A673 (cell line): ENCODE measurements at regions not wholly inside any gene's neighbourhood (a gene's known extent, or its start where the extent isn't known, plus 50 kb on each side); places are given as distances from the start of the nearest gene placed in this dataset.

Source experiments
- BruUV-seq: library from RNA; stranded (reverse); fragments of 400-500 nt; replicated peaks from 2 replicates; lab custom pipeline; 2021; lab: Mats Ljungman, UMichigan
- CTCF ChIA-PET: fragments of 300-600 bp; sonication (Branson Sonifier 250); formaldehyde crosslinking; loops from one replicate; lab custom pipeline; 2022; ENCODE audit warnings: antibody characterized with exemption; lab: Charles Lee
- POLR2A ChIA-PET: fragments of 300-600 bp; sonication (Branson Sonifier 250); formaldehyde crosslinking; loops from one replicate; lab custom pipeline; 2022; ENCODE audit warnings: antibody characterized with exemption; ENCODE audit not compliant: low non-redundant PET; lab: Charles Lee
- DNase-seq: peaks from one replicate; pipeline ENCODE4 v3.0.0-alpha.2; 2015; ENCODE audit warnings: low spot score
- H3K27ac ChIP-seq: fragments of 200-600 bp; sonication (generic); 2 replicates; pipeline ENCODE4 v1.5.1; 2016; ENCODE audit warnings: mixed run types, low read depth, mild to moderate bottlenecking, mixed read lengths, antibody characterized with exemption, low read length; ENCODE audit not compliant: poor library complexity, severe bottlenecking
- H3K27me3 ChIP-seq: fragments of 200-600 bp; sonication (generic); replicated peaks from 2 replicates; pipeline ENCODE4 v1.6.1; 2017; ENCODE audit warnings: mixed run types, low read depth, mild to moderate bottlenecking, mixed read lengths, antibody characterized with exemption, low read length; ENCODE audit not compliant: insufficient read depth, poor library complexity
- H3K36me3 ChIP-seq: fragments of 200-600 bp; sonication (generic); 2 replicates; pipeline ENCODE4 v1.6.1; 2016; ENCODE audit warnings: mixed run types, mild to moderate bottlenecking, mixed read lengths, antibody characterized with exemption, low read length; ENCODE audit not compliant: insufficient read depth, poor library complexity, severe bottlenecking
- H3K4me1 ChIP-seq: fragments of 200-600 bp; sonication (generic); 2 replicates; pipeline ENCODE4 v1.6.1; 2017; ENCODE audit warnings: mixed run types, mild to moderate bottlenecking, mixed read lengths, antibody characterized with exemption, low read length; ENCODE audit not compliant: insufficient read depth, poor library complexity, severe bottlenecking
- H3K4me3 ChIP-seq: fragments of 200-600 bp; sonication (generic); 2 replicates; pipeline ENCODE4 v1.5.1; 2016; ENCODE audit warnings: low read depth, mixed run types, mild to moderate bottlenecking, mixed read lengths, low read length; ENCODE audit not compliant: poor library complexity, severe bottlenecking
- H3K9me3 ChIP-seq: fragments of 200-600 bp; sonication (generic); 2 replicates; pipeline ENCODE4 v1.6.1; 2016; ENCODE audit warnings: mixed run types, low read depth, mild to moderate bottlenecking, mixed read lengths, antibody characterized with exemption, low read length; ENCODE audit not compliant: poor library complexity, severe bottlenecking
- EZH2 ChIP-seq: fragments of 200-600 bp; sonication (generic); IDR thresholded peaks from 2 replicates; pipeline ENCODE4 v1.6.1; 2017; ENCODE audit warnings: borderline replicate concordance, low read depth, mild to moderate bottlenecking, mixed read lengths, antibody characterized with exemption, low read length; ENCODE audit not compliant: poor library complexity, severe bottlenecking
- intact Hi-C: fragments of 100-400 bp; cut with micrococcal nuclease; formaldehyde crosslinking; loops from one replicate; pipeline ENCODE4 v1.10.0; 2022; ENCODE audit not compliant: unreplicated experiment
- TF ChIP-seq, protein P1 (sequence below): fragments of 300-800, 200-600 bp; sonication (generic); conservative IDR thresholded peaks from 2 replicates; pipeline ENCODE4 v1.5.1; 2017; ENCODE audit warnings: low read depth, mild to moderate bottlenecking, antibody characterized with exemption, low read length, moderate library complexity, mixed read lengths

DNA sequence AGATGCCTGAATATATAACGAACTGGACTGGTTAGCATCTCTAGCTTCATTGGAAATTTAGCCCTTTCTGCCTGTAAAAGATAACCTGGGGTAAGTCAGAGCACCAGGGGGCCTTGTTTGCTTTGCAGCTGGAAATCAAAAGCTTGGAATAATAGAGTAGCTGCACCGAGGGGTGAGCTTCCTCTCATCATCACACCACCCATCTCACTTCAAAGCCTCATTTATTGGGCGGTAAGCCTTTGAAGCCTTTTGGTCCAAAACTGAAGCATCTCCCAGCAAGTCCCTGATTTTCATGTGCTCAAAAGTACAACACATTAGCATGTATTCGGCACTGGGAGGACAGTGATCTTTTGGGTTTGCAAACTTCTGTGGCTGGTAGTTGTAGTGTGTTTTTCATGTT is 405.1 kb downstream of the FOXO1 start:
- CTCF ChIA-PET = no interaction called here
- BruUV-seq = no TSS peak
- no peak overlapping the region for H3K4me3 ChIP-seq
- POLR2A ChIA-PET = no interaction called here
- no peaks in the 10 kb centered on the region for H3K9me3 ChIP-seq
- H3K27me3 ChIP-seq = peaks cover 35% of the 10 kb centered on the region
- TF ChIP-seq, protein P1, sequence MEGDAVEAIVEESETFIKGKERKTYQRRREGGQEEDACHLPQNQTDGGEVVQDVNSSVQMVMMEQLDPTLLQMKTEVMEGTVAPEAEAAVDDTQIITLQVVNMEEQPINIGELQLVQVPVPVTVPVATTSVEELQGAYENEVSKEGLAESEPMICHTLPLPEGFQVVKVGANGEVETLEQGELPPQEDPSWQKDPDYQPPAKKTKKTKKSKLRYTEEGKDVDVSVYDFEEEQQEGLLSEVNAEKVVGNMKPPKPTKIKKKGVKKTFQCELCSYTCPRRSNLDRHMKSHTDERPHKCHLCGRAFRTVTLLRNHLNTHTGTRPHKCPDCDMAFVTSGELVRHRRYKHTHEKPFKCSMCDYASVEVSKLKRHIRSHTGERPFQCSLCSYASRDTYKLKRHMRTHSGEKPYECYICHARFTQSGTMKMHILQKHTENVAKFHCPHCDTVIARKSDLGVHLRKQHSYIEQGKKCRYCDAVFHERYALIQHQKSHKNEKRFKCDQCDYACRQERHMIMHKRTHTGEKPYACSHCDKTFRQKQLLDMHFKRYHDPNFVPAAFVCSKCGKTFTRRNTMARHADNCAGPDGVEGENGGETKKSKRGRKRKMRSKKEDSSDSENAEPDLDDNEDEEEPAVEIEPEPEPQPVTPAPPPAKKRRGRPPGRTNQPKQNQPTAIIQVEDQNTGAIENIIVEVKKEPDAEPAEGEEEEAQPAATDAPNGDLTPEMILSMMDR = no peak
- no peak for TF ChIP-seq EZH2
- intact Hi-C loops = no loop called here
- H3K27ac ChIP-seq = no peak overlapping the region
- no peaks in the 10 kb centered on the region for H3K4me1 ChIP-seq
- H3K36me3 ChIP-seq = no peaks in the 10 kb centered on the region
- DNase-seq = no peak

DNA sequence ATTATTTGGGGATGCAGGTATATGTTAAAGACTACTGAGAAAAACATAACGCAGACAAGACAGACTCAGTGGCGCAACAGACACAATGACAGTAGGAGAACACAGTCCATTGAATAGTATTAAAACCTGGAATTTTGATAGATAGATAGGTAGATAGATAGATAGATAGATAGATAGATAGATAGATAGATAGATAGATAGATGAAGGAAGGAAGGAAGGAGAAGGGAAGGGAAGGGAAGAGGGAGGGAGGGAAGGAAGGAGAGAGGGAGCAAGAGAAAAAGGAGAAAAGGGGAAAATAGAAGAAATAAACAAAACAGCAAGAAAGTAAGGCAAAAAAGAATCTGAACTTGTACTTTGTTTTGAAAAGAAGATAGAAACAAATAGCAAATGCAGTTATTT is 404.5 kb downstream of the FOXO1 start:
- no peak overlapping the region for H3K27ac ChIP-seq
- H3K9me3 ChIP-seq = no peaks in the 10 kb centered on the region
- DNase-seq = no peak
- no peaks in the 10 kb centered on the region for H3K36me3 ChIP-seq
- intact Hi-C loops = no loop called here
- peaks cover 37% of the 10 kb centered on the region for H3K27me3 ChIP-seq
- no peak overlapping the region for H3K4me3 ChIP-seq
- POLR2A ChIA-PET = no interaction called here
- BruUV-seq = no TSS peak
- CTCF ChIA-PET = no interaction called here
- H3K4me1 ChIP-seq = no peaks in the 10 kb centered on the region
- TF ChIP-seq, protein P1 = no peak
- no peak for TF ChIP-seq EZH2

DNA sequence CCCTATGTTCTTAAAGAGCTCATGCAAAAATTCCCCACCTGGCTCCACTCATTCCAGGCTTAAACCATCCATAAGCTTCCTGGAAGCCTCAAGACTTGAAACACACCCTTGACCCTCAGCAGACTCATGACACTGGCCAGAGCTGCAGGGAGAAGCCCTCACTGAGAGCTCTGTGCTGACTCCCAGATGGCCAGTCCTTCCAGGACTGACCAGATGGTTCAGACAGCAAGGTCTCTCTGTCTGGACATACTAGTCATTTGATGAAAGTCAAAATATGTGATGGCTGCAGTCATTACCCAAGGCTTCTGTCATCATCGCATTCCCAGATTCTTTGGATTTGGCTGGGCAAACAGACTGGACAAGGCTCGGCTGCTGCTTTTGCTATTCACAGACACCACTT is 397.4 kb downstream of the FOXO1 start:
- intact Hi-C loops = no loop called here
- POLR2A ChIA-PET = no interaction called here
- Histone ChIP-seq H3K9me3 (no peaks in the 10 kb centered on the region), H3K27me3 (peaks cover 33% of the 10 kb centered on the region), H3K4me3 (no peak overlapping the region), H3K36me3 (no peaks in the 10 kb centered on the region), H3K27ac (no peak overlapping the region), H3K4me1 (peaks cover 8% of the 10 kb centered on the region)
- CTCF ChIA-PET = no interaction called here
- no TSS peak for BruUV-seq
- TF ChIP-seq EZH2 = no peak
- DNase-seq = no peak

DNA sequence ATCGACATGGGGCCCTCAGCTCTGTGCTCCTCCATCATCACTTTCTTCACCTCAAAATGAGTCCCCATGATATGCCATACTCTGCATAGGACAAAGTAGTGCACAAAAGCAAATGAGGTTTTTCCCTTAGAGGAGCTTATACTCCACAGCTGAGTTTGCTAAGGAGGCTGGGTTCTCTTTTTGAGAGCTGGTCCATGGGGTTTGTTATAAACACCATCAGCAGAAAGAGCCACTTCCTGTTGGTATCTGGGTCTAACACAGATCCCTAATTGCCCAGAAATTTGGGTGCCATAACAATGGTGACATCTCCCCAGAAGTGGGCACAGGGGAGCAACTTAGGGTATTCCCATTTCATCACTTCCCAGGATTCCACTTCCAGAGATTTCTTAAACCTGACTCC is 395.7 kb downstream of the FOXO1 start:
- Histone ChIP-seq H3K9me3 (no peaks in the 10 kb centered on the region), H3K4me1 (peaks cover 8% of the 10 kb centered on the region), H3K27me3 (peaks cover 26% of the 10 kb centered on the region), H3K4me3 (no peak overlapping the region), H3K36me3 (no peaks in the 10 kb centered on the region), H3K27ac (no peak overlapping the region)
- ChIA-PET CTCF (no interaction called here), POLR2A (no interaction called here)
- BruUV-seq = no TSS peak
- no peak for DNase-seq
- intact Hi-C loops = no loop called here
- no peak for TF ChIP-seq EZH2
- TF ChIP-seq, protein P1 = no peak
